Activated naive CD8-positive, alpha-beta T cell treated with anti-CD3 and anti-CD28 coated beads, Interleukin-2, amount 10 ng/mL, durations not matched to agents 7 days and 5 days (primary cell): ENCODE measurements at regions not wholly inside any gene's neighbourhood (a gene's known extent, or its start where the extent isn't known, plus 50 kb on each side); places are given as distances from the start of the nearest gene placed in this dataset.

Experiments used
- ATAC-seq: fragments of 150-1000 bp; cut with Tn5 transposase; one replicate; pipeline ENCODE4 v1.10.0; 2021; ENCODE audit warnings: low read depth, moderate library complexity
- POLR2A ChIA-PET: fragments of 350-600 bp; sonication (Branson Sonifier 250); formaldehyde crosslinking; loops from one replicate; lab custom pipeline; 2021; ENCODE audit warnings: antibody characterized with exemption; lab: Charles Lee
- DNase-seq: peaks from one replicate; pipeline ENCODE4 v3.0.0; 2021
- H3K27ac Mint-ChIP-seq: one replicate; pipeline ENCODE4 v1.8.0; 2022; ENCODE audit warnings: mild to moderate bottlenecking, mixed read lengths
- H3K27me3 Mint-ChIP-seq: one replicate; pipeline ENCODE4 v1.8.0; 2022; ENCODE audit warnings: mild to moderate bottlenecking, moderate library complexity, mixed read lengths
- H3K36me3 Mint-ChIP-seq: one replicate; pipeline ENCODE4 v1.8.0; 2021; ENCODE audit warnings: mild to moderate bottlenecking, mixed read lengths
- H3K4me1 Mint-ChIP-seq: one replicate; pipeline ENCODE4 v1.8.0; 2021; ENCODE audit warnings: mixed read lengths
- H3K4me3 Mint-ChIP-seq: one replicate; pipeline ENCODE4 v1.8.0; 2022; ENCODE audit warnings: mild to moderate bottlenecking, moderate library complexity, mixed read lengths
- H3K9me3 Mint-ChIP-seq: one replicate; pipeline ENCODE4 v1.8.0; 2021; ENCODE audit warnings: mixed read lengths

- POLR2A ChIA-PET, result no interaction called here
- Mint-ChIP-seq H3K36me3 (no peaks in the 10 kb centered on the region), H3K27ac (no peak overlapping the region), H3K4me1 (no peaks in the 10 kb centered on the region), H3K27me3 (no peaks in the 10 kb centered on the region), H3K9me3 (no peaks in the 10 kb centered on the region), H3K4me3 (no peak overlapping the region)
- DNase-seq (no peak), ATAC-seq (no peak)
These were observed 300.6 kb upstream of the PRMT6 start for GRCh38 chr1:106755682-106756406.

GRCh38 chr1:106756752-106757151 is 299.7 kb upstream of the PRMT6 start:
- Mint-ChIP-seq H3K27me3 (no peaks in the 10 kb centered on the region), H3K4me3 (no peak overlapping the region), H3K9me3 (no peaks in the 10 kb centered on the region), H3K4me1 (no peaks in the 10 kb centered on the region), H3K36me3 (no peaks in the 10 kb centered on the region), H3K27ac (no peak overlapping the region)
- no peak for ATAC-seq
- no peak for DNase-seq
- POLR2A ChIA-PET, result no interaction called here

- Mint-ChIP-seq H3K27ac (no peak overlapping the region), H3K27me3 (no peaks in the 10 kb centered on the region)
These were observed 288.4 kb upstream of the PRMT6 start for GRCh38 chr1:106768077-106768476.

GRCh38 chr1:106768501-106768900 is 288.0 kb upstream of the PRMT6 start:
- Mint-ChIP-seq H3K27me3 (no peaks in the 10 kb centered on the region), H3K4me3 (no peak overlapping the region), H3K9me3 (peaks cover 2% of the 10 kb centered on the region), H3K27ac (no peak overlapping the region), H3K36me3 (no peaks in the 10 kb centered on the region), H3K4me1 (no peaks in the 10 kb centered on the region)
- no peak for DNase-seq
- POLR2A ChIA-PET, result no interaction called here
- ATAC-seq, result no peak

More at GRCh38 chr1:106768077-106768476, 288.4 kb upstream of the PRMT6 start:
- no peaks in the 10 kb centered on the region for H3K36me3 Mint-ChIP-seq
- H3K4me1 Mint-ChIP-seq, result no peaks in the 10 kb centered on the region
- ATAC-seq, result no peak
- POLR2A ChIA-PET, result no interaction called here
- H3K9me3 Mint-ChIP-seq, result no peaks in the 10 kb centered on the region
- H3K4me3 Mint-ChIP-seq, result no peak overlapping the region
- DNase-seq, result no peak

- no peak for DNase-seq
- Mint-ChIP-seq H3K4me1 (no peaks in the 10 kb centered on the region), H3K36me3 (no peaks in the 10 kb centered on the region), H3K9me3 (peaks cover 9% of the 10 kb centered on the region), H3K27me3 (no peaks in the 10 kb centered on the region), H3K4me3 (no peak overlapping the region), H3K27ac (no peak overlapping the region)
- POLR2A ChIA-PET, result no interaction called here
- ATAC-seq, result no peak
These were observed 283.3 kb upstream of the PRMT6 start for GRCh38 chr1:106773206-106773605.

GRCh38 chr1:106780066-106780465 is 276.4 kb upstream of the PRMT6 start:
- Mint-ChIP-seq H3K27ac (no peak overlapping the region), H3K4me3 (no peak overlapping the region), H3K27me3 (no peaks in the 10 kb centered on the region), H3K4me1 (no peaks in the 10 kb centered on the region), H3K36me3 (no peaks in the 10 kb centered on the region), H3K9me3 (peaks cover 1% of the 10 kb centered on the region)
- ATAC-seq, result no peak
- no peak for DNase-seq
- POLR2A ChIA-PET, result no interaction called here

- DNase-seq (no peak), ATAC-seq (no peak)
- POLR2A ChIA-PET, result no interaction called here
- Mint-ChIP-seq H3K27me3 (no peaks in the 10 kb centered on the region), H3K4me3 (no peak overlapping the region), H3K9me3 (no peaks in the 10 kb centered on the region), H3K36me3 (no peaks in the 10 kb centered on the region), H3K4me1 (no peaks in the 10 kb centered on the region), H3K27ac (no peak overlapping the region)
These were observed 275.5 kb upstream of the PRMT6 start for GRCh38 chr1:106780806-106781569.

- Mint-ChIP-seq H3K36me3 (no peaks in the 10 kb centered on the region), H3K4me3 (no peak overlapping the region), H3K4me1 (no peaks in the 10 kb centered on the region), H3K9me3 (no peaks in the 10 kb centered on the region), H3K27ac (no peak overlapping the region), H3K27me3 (no peaks in the 10 kb centered on the region)
- POLR2A ChIA-PET, result no interaction called here
- ATAC-seq (no peak), DNase-seq (no peak)
These were observed 271.3 kb upstream of the PRMT6 start for GRCh38 chr1:106785176-106785575.

GRCh38 chr1:106787520-106787919 is 269.0 kb upstream of the PRMT6 start:
- DNase-seq (no peak), ATAC-seq (no peak)
- H3K27ac Mint-ChIP-seq, result no peak overlapping the region
- H3K9me3 Mint-ChIP-seq, result no peaks in the 10 kb centered on the region
- H3K36me3 Mint-ChIP-seq, result no peaks in the 10 kb centered on the region
- H3K27me3 Mint-ChIP-seq, result no peaks in the 10 kb centered on the region
- no peaks in the 10 kb centered on the region for H3K4me1 Mint-ChIP-seq
- POLR2A ChIA-PET, result no interaction called here
- no peak overlapping the region for H3K4me3 Mint-ChIP-seq

- H3K4me1 Mint-ChIP-seq, result no peaks in the 10 kb centered on the region
- H3K4me3 Mint-ChIP-seq, result no peak overlapping the region
- no peak overlapping the region for H3K27ac Mint-ChIP-seq
- DNase-seq (no peak), ATAC-seq (no peak)
- POLR2A ChIA-PET, result no interaction called here
- H3K27me3 Mint-ChIP-seq, result no peaks in the 10 kb centered on the region
- no peaks in the 10 kb centered on the region for H3K9me3 Mint-ChIP-seq
- H3K36me3 Mint-ChIP-seq, result no peaks in the 10 kb centered on the region
These were observed 266.8 kb upstream of the PRMT6 start for GRCh38 chr1:106789686-106790085.

GRCh38 chr1:106791041-106791440 is 265.4 kb upstream of the PRMT6 start:
- Mint-ChIP-seq H3K27ac (no peak overlapping the region), H3K4me3 (no peak overlapping the region), H3K27me3 (no peaks in the 10 kb centered on the region), H3K4me1 (no peaks in the 10 kb centered on the region), H3K9me3 (no peaks in the 10 kb centered on the region), H3K36me3 (no peaks in the 10 kb centered on the region)
- POLR2A ChIA-PET, result no interaction called here
- DNase-seq, result no peak
- ATAC-seq, result no peak

GRCh38 chr1:106793651-106794050 is 262.8 kb upstream of the PRMT6 start:
- DNase-seq, result no peak
- Mint-ChIP-seq H3K27me3 (no peaks in the 10 kb centered on the region), H3K36me3 (no peaks in the 10 kb centered on the region), H3K9me3 (no peaks in the 10 kb centered on the region), H3K27ac (no peak overlapping the region), H3K4me3 (no peak overlapping the region), H3K4me1 (no peaks in the 10 kb centered on the region)
- POLR2A ChIA-PET, result no interaction called here
- ATAC-seq, result no peak

- DNase-seq, result no peak
- POLR2A ChIA-PET, result no interaction called here
- H3K4me3 Mint-ChIP-seq, result no peak overlapping the region
- H3K27ac Mint-ChIP-seq, result no peak overlapping the region
- H3K9me3 Mint-ChIP-seq, result no peaks in the 10 kb centered on the region
- no peaks in the 10 kb centered on the region for H3K36me3 Mint-ChIP-seq
- no peaks in the 10 kb centered on the region for H3K4me1 Mint-ChIP-seq
- ATAC-seq, result no peak
- H3K27me3 Mint-ChIP-seq, result no peaks in the 10 kb centered on the region
These were observed 257.5 kb upstream of the PRMT6 start for GRCh38 chr1:106798991-106799390.

- H3K4me3 Mint-ChIP-seq, result no peak overlapping the region
- H3K27ac Mint-ChIP-seq, result no peak overlapping the region
- no peaks in the 10 kb centered on the region for H3K36me3 Mint-ChIP-seq
- DNase-seq (no peak), ATAC-seq (no peak)
- POLR2A ChIA-PET, result no interaction called here
- H3K4me1 Mint-ChIP-seq, result no peaks in the 10 kb centered on the region
- no peaks in the 10 kb centered on the region for H3K9me3 Mint-ChIP-seq
- no peaks in the 10 kb centered on the region for H3K27me3 Mint-ChIP-seq
These were observed 254.3 kb upstream of the PRMT6 start for GRCh38 chr1:106802181-106802580.
